ENCODE measurements at regions not wholly inside any gene's neighbourhood (a gene's known extent, or its start where the extent isn't known, plus 50 kb on each side); places are given as distances from the start of the nearest gene placed in this dataset.

DNA sequence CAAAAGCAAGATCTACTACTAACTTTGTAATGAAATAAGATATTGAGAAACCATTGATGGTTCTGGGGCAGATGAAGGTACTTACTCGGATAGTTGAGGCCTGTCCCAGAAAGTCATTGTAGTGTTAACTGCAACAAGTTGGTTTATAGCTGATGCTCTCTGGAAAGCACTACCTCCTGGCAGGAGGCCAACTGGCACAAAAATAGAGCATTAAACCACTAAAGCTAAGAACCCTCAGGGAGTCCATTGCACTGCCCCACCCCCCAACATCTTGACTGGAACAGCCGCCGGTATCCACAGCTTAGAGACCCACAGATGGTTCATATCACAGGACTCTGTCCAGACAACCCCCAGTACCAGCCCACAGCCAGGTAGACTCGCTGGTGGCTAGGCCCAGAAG, 552.5 kb upstream of the CRIM1 start:
- Mint-ChIP-seq H3K36me3 (ENCODE audit: insufficient read depth, unreplicated experiment) (no peaks in the 10 kb centered on the region), H3K9me3 (ENCODE audit: low read depth, unreplicated experiment) (peaks cover 8% of the 10 kb centered on the region), H3K27me3 (ENCODE audit: unreplicated experiment) (no peaks in the 10 kb centered on the region), H3K4me1 (ENCODE audit: low read depth, unreplicated experiment) (no peaks in the 10 kb centered on the region), H3K4me3 (ENCODE audit: low read depth, unreplicated experiment) (no peak overlapping the region), H3K27ac (ENCODE audit: unreplicated experiment) (no peak overlapping the region)
- TF ChIP-seq, protein P1, sequence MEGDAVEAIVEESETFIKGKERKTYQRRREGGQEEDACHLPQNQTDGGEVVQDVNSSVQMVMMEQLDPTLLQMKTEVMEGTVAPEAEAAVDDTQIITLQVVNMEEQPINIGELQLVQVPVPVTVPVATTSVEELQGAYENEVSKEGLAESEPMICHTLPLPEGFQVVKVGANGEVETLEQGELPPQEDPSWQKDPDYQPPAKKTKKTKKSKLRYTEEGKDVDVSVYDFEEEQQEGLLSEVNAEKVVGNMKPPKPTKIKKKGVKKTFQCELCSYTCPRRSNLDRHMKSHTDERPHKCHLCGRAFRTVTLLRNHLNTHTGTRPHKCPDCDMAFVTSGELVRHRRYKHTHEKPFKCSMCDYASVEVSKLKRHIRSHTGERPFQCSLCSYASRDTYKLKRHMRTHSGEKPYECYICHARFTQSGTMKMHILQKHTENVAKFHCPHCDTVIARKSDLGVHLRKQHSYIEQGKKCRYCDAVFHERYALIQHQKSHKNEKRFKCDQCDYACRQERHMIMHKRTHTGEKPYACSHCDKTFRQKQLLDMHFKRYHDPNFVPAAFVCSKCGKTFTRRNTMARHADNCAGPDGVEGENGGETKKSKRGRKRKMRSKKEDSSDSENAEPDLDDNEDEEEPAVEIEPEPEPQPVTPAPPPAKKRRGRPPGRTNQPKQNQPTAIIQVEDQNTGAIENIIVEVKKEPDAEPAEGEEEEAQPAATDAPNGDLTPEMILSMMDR (IDR thresholded peaks at IDR 0.05; ENCODE audit: unreplicated experiment): no peak
- no peak for DNase-seq
- intact Hi-C loops (cut with micrococcal nuclease; ENCODE audit: unreplicated experiment): no loop called here
- BruUV-seq (replicated peaks): no TSS peak
- CTCF ChIA-PET: no interaction called here

- H3K36me3 Mint-ChIP-seq (ENCODE audit: insufficient read depth, unreplicated experiment): no peaks in the 10 kb centered on the region
- no TSS peak for BruUV-seq (replicated peaks)
- DNase-seq: no peak
- no peaks in the 10 kb centered on the region for H3K27me3 Mint-ChIP-seq (ENCODE audit: unreplicated experiment)
- CTCF ChIA-PET: interaction anchor here (0.7 kb wide), 1 partner anchor 19 kb away, joined by 3 read pairs; no protein-coding TSS in a partner anchor
- H3K4me1 Mint-ChIP-seq (ENCODE audit: low read depth, unreplicated experiment): no peaks in the 10 kb centered on the region
- intact Hi-C loops (cut with micrococcal nuclease; ENCODE audit: unreplicated experiment): no loop called here
- TF ChIP-seq, protein P1 (IDR thresholded peaks at IDR 0.05; ENCODE audit: unreplicated experiment): no peak
- peaks cover 11% of the 10 kb centered on the region for H3K9me3 Mint-ChIP-seq (ENCODE audit: low read depth, unreplicated experiment)
- H3K4me3 Mint-ChIP-seq (ENCODE audit: low read depth, unreplicated experiment): no peak overlapping the region
- H3K27ac Mint-ChIP-seq (ENCODE audit: unreplicated experiment): no peak overlapping the region
Measured at GRCh38 chr2:35794796-35795450, 560.7 kb upstream of the CRIM1 start.

DNA sequence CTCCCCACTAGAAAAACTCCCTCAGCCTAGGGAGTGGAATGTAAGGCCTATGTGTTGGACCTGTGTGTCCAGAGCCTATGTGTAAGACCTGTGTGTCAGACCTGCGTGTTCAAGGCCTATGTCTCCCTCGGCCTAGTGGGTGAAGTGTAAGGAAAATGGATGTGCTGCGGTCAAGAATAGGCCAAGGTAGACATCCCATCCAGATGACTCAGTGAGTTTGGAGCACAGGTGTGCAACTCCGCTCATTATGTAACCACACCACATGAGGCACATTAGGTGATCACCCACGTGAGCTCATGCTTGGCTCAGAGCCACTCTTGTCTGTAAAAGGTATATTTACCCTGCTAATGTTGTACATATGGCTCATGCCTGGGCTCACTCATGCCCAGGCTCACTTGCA, 565.3 kb upstream of the CRIM1 start:
- CTCF ChIA-PET: no interaction called here
- Mint-ChIP-seq H3K4me1 (ENCODE audit: low read depth, unreplicated experiment) (no peaks in the 10 kb centered on the region), H3K9me3 (ENCODE audit: low read depth, unreplicated experiment) (peaks cover 6% of the 10 kb centered on the region), H3K4me3 (ENCODE audit: low read depth, unreplicated experiment) (no peak overlapping the region), H3K27ac (ENCODE audit: unreplicated experiment) (no peak overlapping the region), H3K27me3 (ENCODE audit: unreplicated experiment) (no peaks in the 10 kb centered on the region), H3K36me3 (ENCODE audit: insufficient read depth, unreplicated experiment) (no peaks in the 10 kb centered on the region)
- intact Hi-C loops (cut with micrococcal nuclease; ENCODE audit: unreplicated experiment): no loop called here
- TF ChIP-seq, protein P1 (IDR thresholded peaks at IDR 0.05; ENCODE audit: unreplicated experiment): no peak
- BruUV-seq (replicated peaks): no TSS peak
- DNase-seq: no peak

DNA sequence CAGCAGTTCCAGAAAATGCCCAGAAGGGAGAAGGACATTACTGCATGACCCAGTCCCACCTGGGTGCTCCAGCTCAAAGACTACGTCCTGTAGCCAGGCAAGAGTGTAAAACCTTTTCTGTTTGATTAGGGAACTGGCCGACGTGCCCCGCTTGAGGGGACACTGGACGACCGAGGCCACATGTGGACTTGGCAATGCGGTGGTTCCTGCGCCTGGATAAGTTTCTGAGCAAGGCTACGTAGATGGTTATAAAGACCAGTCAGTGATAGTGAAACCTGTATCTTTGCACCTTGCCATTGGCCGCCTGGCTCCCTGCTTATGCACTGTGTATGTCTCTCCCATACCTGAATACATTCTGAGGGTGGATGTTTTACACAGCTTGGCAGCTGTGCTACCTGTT, 567.0 kb upstream of the CRIM1 start:
- TF ChIP-seq, protein P1 (IDR thresholded peaks at IDR 0.05; ENCODE audit: unreplicated experiment): no peak
- intact Hi-C loops (cut with micrococcal nuclease; ENCODE audit: unreplicated experiment): no loop called here
- Mint-ChIP-seq H3K27me3 (ENCODE audit: unreplicated experiment) (no peaks in the 10 kb centered on the region), H3K9me3 (ENCODE audit: low read depth, unreplicated experiment) (peaks cover 7% of the 10 kb centered on the region), H3K4me3 (ENCODE audit: low read depth, unreplicated experiment) (no peak overlapping the region), H3K27ac (ENCODE audit: unreplicated experiment) (no peak overlapping the region), H3K36me3 (ENCODE audit: insufficient read depth, unreplicated experiment) (no peaks in the 10 kb centered on the region), H3K4me1 (ENCODE audit: low read depth, unreplicated experiment) (no peaks in the 10 kb centered on the region)
- DNase-seq: no peak
- no TSS peak for BruUV-seq (replicated peaks)
- CTCF ChIA-PET: no interaction called here
